Caco-2 (cell line): ENCODE measurements at regions not wholly inside any gene's neighbourhood (a gene's known extent, or its start where the extent isn't known, plus 50 kb on each side); places are given as distances from the start of the nearest gene placed in this dataset.

Source experiments
- BruUV-seq: library from RNA; stranded (reverse); fragments of 400-500 nt; replicated peaks from 2 replicates; lab custom pipeline; 2021; lab: Mats Ljungman, UMichigan
- CTCF ChIA-PET: fragments of 300-600 bp; sonication (Branson Sonifier 250); formaldehyde crosslinking; loops from one replicate; lab custom pipeline; 2022; ENCODE audit warnings: antibody characterized with exemption; lab: Charles Lee
- POLR2A ChIA-PET: fragments of 300-600 bp; sonication (Branson Sonifier 250); formaldehyde crosslinking; loops from one replicate; lab custom pipeline; 2022; ENCODE audit warnings: antibody characterized with exemption; lab: Charles Lee
- DNase-seq, 2 experiments: peaks; one replicate each; pipeline versions ENCODE4 v3.0.0 to v3.0.0-alpha.2; 2020 to 2022
- H3K27me3 ChIP-seq: replicated peaks from 2 replicates; pipeline ENCODE4 v1.6.0; 2011; ENCODE audit warnings: low read length; ENCODE audit not compliant: control insufficient read depth, insufficient read depth
- H3K36me3 ChIP-seq: 2 replicates; pipeline ENCODE4 v1.5.1; 2011; ENCODE audit warnings: low read length; ENCODE audit not compliant: control insufficient read depth, insufficient read depth
- H3K4me1 ChIP-seq: fragments of 250-450 bp; sonication (Bioruptor Pico); 2 replicates; pipeline ENCODE4 v1.5.1; 2020; ENCODE audit warnings: mild to moderate bottlenecking
- H3K4me3 ChIP-seq: 2 replicates; pipeline ENCODE4 v1.5.1; 2011; ENCODE audit warnings: low read depth, mild to moderate bottlenecking, control low read depth, low read length
- H3K9me3 ChIP-seq: fragments of 250-450 bp; sonication (Bioruptor Pico); 2 replicates; pipeline ENCODE4 v1.5.1; 2020; ENCODE audit warnings: mild to moderate bottlenecking, moderate library complexity
- H3K27ac Mint-ChIP-seq: one replicate; pipeline ENCODE4 v1.8.0; 2022; ENCODE audit warnings: mixed read lengths; ENCODE audit not compliant: unreplicated experiment
- H3K27me3 Mint-ChIP-seq: one replicate; pipeline ENCODE4 v1.8.0; 2022; ENCODE audit warnings: mixed read lengths; ENCODE audit not compliant: insufficient read depth, unreplicated experiment
- H3K36me3 Mint-ChIP-seq: one replicate; pipeline ENCODE4 v1.8.0; 2022; ENCODE audit warnings: mild to moderate bottlenecking, mixed read lengths; ENCODE audit not compliant: insufficient read depth, unreplicated experiment
- H3K4me1 Mint-ChIP-seq: one replicate; pipeline ENCODE4 v1.8.0; 2022; ENCODE audit warnings: low read depth, mixed read lengths; ENCODE audit not compliant: unreplicated experiment
- H3K4me3 Mint-ChIP-seq: one replicate; pipeline ENCODE4 v1.8.0; 2022; ENCODE audit warnings: mild to moderate bottlenecking, moderate library complexity, mixed read lengths; ENCODE audit not compliant: unreplicated experiment
- H3K9me3 Mint-ChIP-seq: one replicate; pipeline ENCODE4 v1.8.0; 2022; ENCODE audit warnings: mixed read lengths; ENCODE audit not compliant: unreplicated experiment
- CTCF ChIP-seq, 2 experiments: fragments of 200-600 bp in 1 of 2; IDR thresholded peaks; 1 replicate in 1 of 2; 2 replicates in 1 of 2; pipeline versions ENCODE4 v1.5.1 to v1.8.0; 2011 to 2022; ENCODE audit warnings: antibody characterized with exemption in 1 of 2, control low read depth in 1 of 2, inconsistent platforms in 1 of 2, low read depth in 1 of 2, low read length in 1 of 2, mild to moderate bottlenecking in 1 of 2, moderate library complexity in 1 of 2; ENCODE audit not compliant: insufficient read depth in 1 of 2, severe bottlenecking in 1 of 2, unreplicated experiment in 1 of 2
- intact Hi-C: fragments of 100-400 bp; cut with micrococcal nuclease; formaldehyde crosslinking; loops from one replicate; pipeline ENCODE4 v1.10.0; 2022; ENCODE audit not compliant: unreplicated experiment

- intact Hi-C loops = loop anchor here (2.0 to 5.0 kb wide), 4 partner anchors 21 to 155 kb away; no protein-coding TSS in a partner anchor
- ChIA-PET CTCF (interaction anchor here (0.6 to 1.5 kb wide), 8 partner anchors 9 to 1593 kb away, joined by 3 to 32 read pairs (median 4); no protein-coding TSS in a partner anchor), POLR2A (interaction anchor here (0.5 to 1.5 kb wide), 5 partner anchors 22 to 217 kb away, joined by 3 to 11 read pairs (median 8); no protein-coding TSS in a partner anchor)
- no peaks in the 10 kb centered on the region for H3K27me3 ChIP-seq
- H3K4me1 Mint-ChIP-seq = peaks cover 26% of the 10 kb centered on the region
- H3K27ac Mint-ChIP-seq = peak overlapping the region; percentile 86
- H3K9me3 ChIP-seq = no peaks in the 10 kb centered on the region
- TSS peak; percentile 81 for BruUV-seq
- no peak overlapping the region for H3K4me3 ChIP-seq
- TF ChIP-seq CTCF (IDR thresholded peaks at IDR 0.05; ENCODE audit: insufficient read depth in 1 of 2, low read depth in 1 of 2, low read length in 1 of 2, severe bottlenecking in 1 of 2, unreplicated experiment in 1 of 2) = no peak
- peaks cover 10% of the 10 kb centered on the region for H3K36me3 Mint-ChIP-seq
- H3K27me3 Mint-ChIP-seq = no peaks in the 10 kb centered on the region
- H3K36me3 ChIP-seq = no peaks in the 10 kb centered on the region
- peak overlapping the region; percentile 62 for H3K4me3 Mint-ChIP-seq
- H3K9me3 Mint-ChIP-seq = no peaks in the 10 kb centered on the region
- peaks cover 68% of the 10 kb centered on the region for H3K4me1 ChIP-seq
- no peak for DNase-seq
Measured at GRCh38 chr6:113642001-113642713, 215.0 kb upstream of the MARCKS start.

GRCh38 chr6:113642714-113643406, 214.3 kb upstream of the MARCKS start:
- CTCF ChIA-PET = interaction anchor here (0.6 to 1.5 kb wide), 8 partner anchors 17 to 336 kb away, joined by 3 to 32 read pairs (median 4); no protein-coding TSS in a partner anchor
- no peak for TF ChIP-seq CTCF (IDR thresholded peaks at IDR 0.05; ENCODE audit: insufficient read depth in 1 of 2, low read depth in 1 of 2, low read length in 1 of 2, severe bottlenecking in 1 of 2, unreplicated experiment in 1 of 2)
- BruUV-seq = no TSS peak
- Mint-ChIP-seq H3K4me3 (peak overlapping the region; percentile 62), H3K9me3 (no peaks in the 10 kb centered on the region), H3K36me3 (peaks cover 10% of the 10 kb centered on the region), H3K4me1 (peaks cover 29% of the 10 kb centered on the region), H3K27me3 (no peaks in the 10 kb centered on the region), H3K27ac (peak overlapping the region; percentile 86)
- intact Hi-C loops = loop anchor here (1.0 to 5.0 kb wide), 10 partner anchors 20 to 291 kb away; no protein-coding TSS in a partner anchor
- Histone ChIP-seq H3K4me1 (peaks cover 62% of the 10 kb centered on the region), H3K4me3 (no peak overlapping the region), H3K27me3 (no peaks in the 10 kb centered on the region), H3K36me3 (no peaks in the 10 kb centered on the region), H3K9me3 (no peaks in the 10 kb centered on the region)
- POLR2A ChIA-PET = interaction anchor here (1.0 to 1.5 kb wide), 4 partner anchors 21 to 216 kb away, joined by 3 to 11 read pairs (median 8); no protein-coding TSS in a partner anchor
- peak; percentile 92 to 97 for DNase-seq

- H3K4me3 ChIP-seq = no peak overlapping the region
- H3K9me3 Mint-ChIP-seq = no peaks in the 10 kb centered on the region
- no peak for TF ChIP-seq CTCF (IDR thresholded peaks at IDR 0.05; ENCODE audit: insufficient read depth in 1 of 2, low read depth in 1 of 2, low read length in 1 of 2, severe bottlenecking in 1 of 2, unreplicated experiment in 1 of 2)
- H3K36me3 Mint-ChIP-seq = peaks cover 10% of the 10 kb centered on the region
- peak overlapping the region; percentile 62 for H3K4me3 Mint-ChIP-seq
- H3K4me1 Mint-ChIP-seq = peaks cover 29% of the 10 kb centered on the region
- no peaks in the 10 kb centered on the region for H3K9me3 ChIP-seq
- H3K27me3 ChIP-seq = no peaks in the 10 kb centered on the region
- H3K36me3 ChIP-seq = no peaks in the 10 kb centered on the region
- CTCF ChIA-PET = interaction anchor here (0.9 to 1.5 kb wide), 4 partner anchors 17 to 291 kb away, joined by 3 to 32 read pairs (median 3); no protein-coding TSS in a partner anchor
- POLR2A ChIA-PET = interaction anchor here (1.4 to 1.5 kb wide), 3 partner anchors 134 to 216 kb away, joined by 8 to 11 read pairs (median 8); no protein-coding TSS in a partner anchor
- H3K27me3 Mint-ChIP-seq = no peaks in the 10 kb centered on the region
- peaks cover 57% of the 10 kb centered on the region for H3K4me1 ChIP-seq
- TSS peak; percentile 69 for BruUV-seq
- no peak for DNase-seq
- peak overlapping the region; percentile 86 for H3K27ac Mint-ChIP-seq
- intact Hi-C loops = loop anchor here (1.0 to 5.0 kb wide), 10 partner anchors 19 to 291 kb away; no protein-coding TSS in a partner anchor
Measured at GRCh38 chr6:113643407-113643770, 213.8 kb upstream of the MARCKS start.
